ENCODE measurements at regions not wholly inside any gene's neighbourhood (a gene's known extent, or its start where the extent isn't known, plus 50 kb on each side); places are given as distances from the start of the nearest gene placed in this dataset.

DNA sequence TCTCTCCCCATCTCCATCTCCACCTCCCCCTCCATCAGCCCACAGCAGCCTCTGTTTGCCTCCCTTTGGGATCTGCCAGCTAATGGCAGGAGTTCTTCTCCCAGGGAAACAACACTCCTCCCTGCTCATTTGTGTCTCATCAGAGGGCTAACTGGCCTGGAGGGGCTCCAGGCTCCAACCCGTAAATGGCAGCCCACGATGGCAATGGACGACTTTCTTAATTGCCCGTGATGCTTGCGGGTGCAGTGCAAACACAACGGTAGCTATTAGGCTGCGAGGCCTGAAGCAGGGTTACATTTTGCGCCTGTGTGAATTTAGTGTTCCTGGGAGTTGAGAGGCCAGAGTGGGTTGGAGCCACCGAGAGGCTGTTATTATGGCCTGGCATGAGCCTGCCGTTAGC lies 285.1 kb downstream of the TNS1 start:
- intact Hi-C loops (cut with DNase I) = loop anchor here in 1 of 2 donors (10.0 kb wide), 1 partner anchor 1043 kb away; no protein-coding TSS in a partner anchor
- peak in 1 of 3 donors; percentile 33 for DNase-seq
- TF ChIP-seq POLR2A (IDR thresholded peaks at IDR 0.05) (no peak), CTCF (IDR thresholded peaks at IDR 0.05) (no peak)
- no peaks in the 10 kb centered on the region for H3K36me3 ChIP-seq
- H3K9me3 ChIP-seq = no peaks in the 10 kb centered on the region
- H3K27ac ChIP-seq = no peak overlapping the region
- H3K4me1 ChIP-seq = peaks cover 0 to 3% (median 0%) of the 10 kb centered on the region in 4 donors
- ATAC-seq = no peak
- no peaks in the 10 kb centered on the region for H3K27me3 ChIP-seq
- no peak overlapping the region for H3K4me3 ChIP-seq
- WGBS (ENCODE audit: insufficient coverage, low coverage, low lambda C conversion rate, missing lambda C conversion rate) = 88% methylated on average over 7 of the region's 10 CpGs

GRCh38 chr2:217715484-217715883 lies 287.3 kb downstream of the TNS1 start:
- Histone ChIP-seq H3K27ac (no peak overlapping the region), H3K36me3 (no peaks in the 10 kb centered on the region), H3K4me3 (no peak overlapping the region), H3K9me3 (no peaks in the 10 kb centered on the region), H3K27me3 (no peaks in the 10 kb centered on the region), H3K4me1 (peaks cover 0 to 3% (median 0%) of the 10 kb centered on the region in 4 donors)
- ATAC-seq (no peak), DNase-seq (no peak)
- TF ChIP-seq POLR2A (IDR thresholded peaks at IDR 0.05) = no peak
- no peak for TF ChIP-seq CTCF (IDR thresholded peaks at IDR 0.05)
- intact Hi-C loops (cut with DNase I) = loop anchor here in 1 of 2 donors (10.0 kb wide), 1 partner anchor 1041 kb away; no protein-coding TSS in a partner anchor
- WGBS (ENCODE audit: insufficient coverage, low coverage, low lambda C conversion rate, missing lambda C conversion rate) = no CpG with 5 or more reads among the region's 1 CpG

DNA sequence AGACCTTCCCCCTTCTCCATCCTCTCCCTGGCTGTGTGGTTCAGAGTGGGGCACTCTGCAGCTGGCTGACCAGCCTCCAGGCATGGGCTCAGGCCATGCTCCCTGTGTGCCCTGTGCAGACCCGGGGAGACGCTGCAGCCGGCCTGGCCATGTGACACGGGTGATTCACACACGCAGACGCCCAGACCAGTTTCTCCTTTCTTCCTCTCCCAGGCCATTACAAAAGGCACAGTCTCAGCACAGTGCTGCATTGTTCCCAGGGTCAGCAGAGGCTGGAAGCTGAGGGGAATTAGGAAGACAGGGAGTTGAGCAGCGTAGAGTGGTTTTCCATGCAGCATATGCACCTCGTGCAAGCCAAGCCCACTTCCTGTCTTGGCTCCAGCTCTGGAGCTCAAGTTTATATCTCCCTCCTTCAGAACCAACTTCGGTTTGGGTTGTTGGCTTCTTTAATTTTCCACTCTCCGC lies 288.5 kb downstream of the TNS1 start:
- no peak for TF ChIP-seq CTCF (IDR thresholded peaks at IDR 0.05)
- no peak for TF ChIP-seq POLR2A (IDR thresholded peaks at IDR 0.05)
- Histone ChIP-seq H3K36me3 (no peaks in the 10 kb centered on the region), H3K4me3 (no peak overlapping the region), H3K27ac (no peak overlapping the region), H3K27me3 (no peaks in the 10 kb centered on the region), H3K9me3 (no peaks in the 10 kb centered on the region), H3K4me1 (peaks cover 0 to 3% (median 0%) of the 10 kb centered on the region in 4 donors)
- DNase-seq = peak; percentile 42 to 60 (median 46)
- ATAC-seq = peak; percentile 18 to 61 (median 52)
- WGBS (ENCODE audit: insufficient coverage, low coverage, low lambda C conversion rate, missing lambda C conversion rate) = 41% methylated on average over 7 of the region's 10 CpGs
- intact Hi-C loops (cut with DNase I) = loop anchor here in 1 of 2 donors (5.0 to 10.0 kb wide), 2 partner anchors 62 to 1040 kb away; no protein-coding TSS in a partner anchor

DNA sequence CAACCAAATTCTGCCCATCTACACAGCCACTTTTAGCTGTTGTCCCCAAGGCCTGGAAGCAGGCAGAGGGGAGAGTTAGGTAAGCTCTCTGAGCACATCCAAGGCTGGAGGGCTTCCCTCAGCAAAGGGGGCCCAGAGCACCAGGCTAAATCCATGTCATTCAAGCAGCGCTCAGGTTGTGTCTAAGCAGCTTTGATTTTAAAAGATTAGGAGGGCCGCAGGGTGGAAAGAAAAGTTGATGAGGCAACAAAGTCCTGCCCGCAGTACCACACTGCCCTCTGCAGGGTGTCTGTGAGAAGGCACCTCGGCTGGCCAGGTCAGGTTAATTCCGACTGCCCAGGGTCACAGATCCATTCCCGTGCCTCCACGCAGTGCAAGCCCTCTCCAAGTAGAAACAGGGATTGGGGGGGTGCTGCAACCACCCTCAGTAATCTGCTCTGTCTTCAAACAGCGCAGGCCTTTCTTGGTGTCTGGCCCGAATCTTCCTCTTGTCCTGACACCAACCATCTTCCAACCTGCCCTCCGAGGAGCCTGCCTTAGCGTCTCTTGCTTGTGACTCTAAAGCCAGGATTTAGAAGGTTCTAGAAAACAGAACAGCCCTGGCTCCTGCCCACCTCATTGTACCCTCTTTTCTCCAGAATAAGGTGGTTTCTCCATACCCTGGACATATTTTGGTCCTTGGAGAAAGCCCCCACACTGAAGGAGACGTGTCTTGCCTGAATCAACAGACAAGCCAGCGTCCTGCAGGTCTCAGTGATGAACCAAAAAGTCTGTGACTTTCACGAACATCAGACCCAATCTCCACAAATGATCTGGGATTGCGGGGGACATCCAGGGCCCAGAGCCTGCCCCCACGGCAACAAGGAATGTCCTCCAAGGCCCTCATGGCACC lies 289.2 kb downstream of the TNS1 start:
- Histone ChIP-seq H3K4me1 (peaks cover 0 to 3% (median 0%) of the 10 kb centered on the region in 4 donors), H3K4me3 (no peak overlapping the region), H3K9me3 (no peaks in the 10 kb centered on the region), H3K27ac (no peak overlapping the region), H3K27me3 (no peaks in the 10 kb centered on the region), H3K36me3 (no peaks in the 10 kb centered on the region)
- TF ChIP-seq CTCF (IDR thresholded peaks at IDR 0.05) (peak; percentile 88 to 99 (median 98)), POLR2A (IDR thresholded peaks at IDR 0.05) (no peak)
- peak; percentile 94 to 99 (median 96) for ATAC-seq
- WGBS (ENCODE audit: insufficient coverage, low coverage, low lambda C conversion rate, missing lambda C conversion rate) = 31% methylated on average over 10 of the region's 16 CpGs
- intact Hi-C loops (cut with DNase I) = loop anchor here in 1 of 2 donors (5.0 to 10.0 kb wide), 2 partner anchors 61 to 1039 kb away; no protein-coding TSS in a partner anchor
- peak; percentile 70 to 79 (median 76) for DNase-seq
